ENCODE measurements at regions not wholly inside any gene's neighbourhood (a gene's known extent, or its start where the extent isn't known, plus 50 kb on each side); places are given as distances from the start of the nearest gene placed in this dataset.

DNA sequence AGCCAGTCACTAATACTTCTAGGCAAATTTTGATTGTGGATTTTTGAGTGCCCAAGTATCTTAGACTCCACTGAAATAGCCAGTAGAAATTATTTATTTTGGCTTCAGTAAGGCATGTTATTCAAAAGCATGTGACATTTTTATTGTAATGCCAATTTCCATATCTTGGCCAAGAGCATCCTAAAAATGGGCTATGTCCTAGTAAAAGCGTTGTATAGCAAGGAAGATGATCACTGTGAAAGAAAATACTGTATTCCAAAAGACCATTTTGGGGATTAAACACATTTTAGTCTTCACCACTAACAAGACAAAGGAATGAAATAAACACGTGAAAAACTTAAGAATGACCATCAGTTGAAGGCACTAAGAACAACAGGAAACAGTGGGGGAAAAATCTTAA lies 149.1 kb downstream of the NUFIP1 start:
- TF ChIP-seq, protein P1, sequence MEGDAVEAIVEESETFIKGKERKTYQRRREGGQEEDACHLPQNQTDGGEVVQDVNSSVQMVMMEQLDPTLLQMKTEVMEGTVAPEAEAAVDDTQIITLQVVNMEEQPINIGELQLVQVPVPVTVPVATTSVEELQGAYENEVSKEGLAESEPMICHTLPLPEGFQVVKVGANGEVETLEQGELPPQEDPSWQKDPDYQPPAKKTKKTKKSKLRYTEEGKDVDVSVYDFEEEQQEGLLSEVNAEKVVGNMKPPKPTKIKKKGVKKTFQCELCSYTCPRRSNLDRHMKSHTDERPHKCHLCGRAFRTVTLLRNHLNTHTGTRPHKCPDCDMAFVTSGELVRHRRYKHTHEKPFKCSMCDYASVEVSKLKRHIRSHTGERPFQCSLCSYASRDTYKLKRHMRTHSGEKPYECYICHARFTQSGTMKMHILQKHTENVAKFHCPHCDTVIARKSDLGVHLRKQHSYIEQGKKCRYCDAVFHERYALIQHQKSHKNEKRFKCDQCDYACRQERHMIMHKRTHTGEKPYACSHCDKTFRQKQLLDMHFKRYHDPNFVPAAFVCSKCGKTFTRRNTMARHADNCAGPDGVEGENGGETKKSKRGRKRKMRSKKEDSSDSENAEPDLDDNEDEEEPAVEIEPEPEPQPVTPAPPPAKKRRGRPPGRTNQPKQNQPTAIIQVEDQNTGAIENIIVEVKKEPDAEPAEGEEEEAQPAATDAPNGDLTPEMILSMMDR (IDR thresholded peaks at IDR 0.05; ENCODE audit: extremely low read depth in 1 of 2, insufficient read depth in 1 of 2, low read depth in 1 of 2, low read length in 2 of 2): no peak
- no peak for TF ChIP-seq POLR2AphosphoS5 (IDR thresholded peaks at IDR 0.05; ENCODE audit: insufficient read depth, low read depth, low read length)
- TF ChIP-seq, protein P2, sequence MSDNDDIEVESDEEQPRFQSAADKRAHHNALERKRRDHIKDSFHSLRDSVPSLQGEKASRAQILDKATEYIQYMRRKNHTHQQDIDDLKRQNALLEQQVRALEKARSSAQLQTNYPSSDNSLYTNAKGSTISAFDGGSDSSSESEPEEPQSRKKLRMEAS (IDR thresholded peaks at IDR 0.05; ENCODE audit: insufficient read depth, insufficient read length): no peak
